HEK293T (cell line): ENCODE measurements at regions not wholly inside any gene's neighbourhood (a gene's known extent, or its start where the extent isn't known, plus 50 kb on each side); places are given as distances from the start of the nearest gene placed in this dataset.

ENCODE experiments used
- CTCF ChIA-PET: fragments of 350-600 bp; formaldehyde crosslinking; extraction: SDS; loops from one replicate; lab custom pipeline; 2021; ENCODE audit warnings: antibody characterized with exemption, inconsistent platforms; lab: Yijun Ruan, JAX
- POLR2A ChIA-PET: fragments of 350-600 bp; formaldehyde crosslinking; extraction: SDS; loops from one replicate; lab custom pipeline; 2020; ENCODE audit warnings: antibody characterized with exemption, inconsistent platforms; lab: Yijun Ruan, JAX
- DNase-seq: peaks from one replicate; pipeline ENCODE4 v3.0.0; 2012; ENCODE audit warnings: mixed read lengths; ENCODE audit errors: extremely low spot score
- ARNT ChIP-seq: fragments of 450-650 bp; IDR thresholded peaks from 2 replicates; pipeline ENCODE4 v1.6.1; 2017; ENCODE audit warnings: mild to moderate bottlenecking
- BHLHE40 ChIP-seq: fragments of 450-650 bp; IDR thresholded peaks from 2 replicates; pipeline ENCODE4 v1.6.1; 2016; ENCODE audit warnings: mild to moderate bottlenecking, moderate library complexity, borderline replicate concordance
- CTBP1 ChIP-seq: fragments of 450-650 bp; IDR thresholded peaks from 2 replicates; pipeline ENCODE4 v1.6.1; 2016; ENCODE audit warnings: borderline replicate concordance
- ELF4 ChIP-seq: fragments of 450-650 bp; IDR thresholded peaks from 2 replicates; pipeline ENCODE4 v1.6.1; 2017; ENCODE audit warnings: antibody characterized with exemption
- FOXA1 ChIP-seq: fragments of 450-650 bp; IDR thresholded peaks from 2 replicates; pipeline ENCODE4 v1.6.1; 2016; ENCODE audit warnings: mild to moderate bottlenecking
- FOXK2 ChIP-seq: fragments of 450-650 bp; IDR thresholded peaks from 2 replicates; pipeline ENCODE4 v1.6.1; 2016; ENCODE audit warnings: mild to moderate bottlenecking
- FOXM1 ChIP-seq: fragments of 450-650 bp; IDR thresholded peaks from 2 replicates; pipeline ENCODE4 v1.6.1; 2017; ENCODE audit warnings: mild to moderate bottlenecking, borderline replicate concordance
- HDGF ChIP-seq: fragments of 450-650 bp; IDR thresholded peaks from 2 replicates; pipeline ENCODE4 v1.6.1; 2017; ENCODE audit warnings: antibody characterized with exemption, borderline replicate concordance
- L3MBTL2 ChIP-seq: fragments of 450-650 bp; conservative IDR thresholded peaks from 2 replicates; pipeline ENCODE4 v1.6.1; 2016; ENCODE audit warnings: mild to moderate bottlenecking
- LEF1 ChIP-seq: fragments of 450-650 bp; IDR thresholded peaks from 2 replicates; pipeline ENCODE4 v1.6.1; 2017; ENCODE audit warnings: mild to moderate bottlenecking, borderline replicate concordance
- NFRKB ChIP-seq: fragments of 450-650 bp; IDR thresholded peaks from 2 replicates; pipeline ENCODE4 v1.6.1; 2016; ENCODE audit warnings: mild to moderate bottlenecking, moderate library complexity
- PKNOX1 ChIP-seq: fragments of 450-650 bp; IDR thresholded peaks from 2 replicates; pipeline ENCODE4 v1.6.1; 2016
- SP1 ChIP-seq: fragments of 450-650 bp; IDR thresholded peaks from 2 replicates; pipeline ENCODE4 v1.6.1; 2017
- SUZ12 ChIP-seq: fragments of 450-650 bp; IDR thresholded peaks from 2 replicates; pipeline ENCODE4 v1.6.1; 2016; ENCODE audit warnings: mild to moderate bottlenecking
- TARDBP ChIP-seq: fragments of 450-650 bp; IDR thresholded peaks from 2 replicates; pipeline ENCODE4 v1.6.1; 2016
- ZNF384 ChIP-seq: fragments of 450-650 bp; IDR thresholded peaks from 2 replicates; pipeline ENCODE4 v1.6.1; 2016

GRCh38 chr6:80674669-80675068 lies 568.2 kb downstream of the BCKDHB start:
- ChIA-PET POLR2A (no interaction called here), CTCF (no interaction called here)
- no peak for DNase-seq
- TF ChIP-seq NFRKB (no peak), TARDBP (no peak), SP1 (no peak), FOXA1 (no peak), SUZ12 (no peak), PKNOX1 (no peak), FOXM1 (no peak), BHLHE40 (no peak), ARNT (no peak), ELF4 (no peak), FOXK2 (no peak), L3MBTL2 (no peak), ZNF384 (no peak)

GRCh38 chr6:80673367-80673766 lies 566.9 kb downstream of the BCKDHB start:
- ChIA-PET CTCF (no interaction called here), POLR2A (no interaction called here)
- TF ChIP-seq TARDBP (no peak), BHLHE40 (no peak), PKNOX1 (no peak), ELF4 (no peak)
- DNase-seq = no peak

GRCh38 chr6:80667006-80667405 lies 560.5 kb downstream of the BCKDHB start:
- CTCF ChIA-PET = no interaction called here
- POLR2A ChIA-PET = no interaction called here
- no peak for TF ChIP-seq ELF4
- DNase-seq = no peak

GRCh38 chr6:80658926-80659325 lies 552.5 kb downstream of the BCKDHB start:
- ChIA-PET CTCF (interaction anchor here (0.6 kb wide), 1 partner anchor 1527 kb away, joined by 5 read pairs; no protein-coding TSS in a partner anchor), POLR2A (no interaction called here)
- TF ChIP-seq FOXM1 (no peak), CTBP1 (no peak), SP1 (no peak), PKNOX1 (no peak), BHLHE40 (no peak), ARNT (no peak), LEF1 (no peak), ELF4 (no peak), TARDBP (no peak), L3MBTL2 (no peak), NFRKB (no peak), FOXA1 (no peak), FOXK2 (no peak)
- no peak for DNase-seq

GRCh38 chr6:80647156-80647555 lies 540.7 kb downstream of the BCKDHB start:
- ChIA-PET CTCF (no interaction called here), POLR2A (no interaction called here)
- TF ChIP-seq TARDBP (no peak), ELF4 (no peak), NFRKB (no peak), FOXK2 (no peak), BHLHE40 (no peak), PKNOX1 (no peak), SP1 (no peak), ARNT (no peak), HDGF (no peak), LEF1 (no peak), CTBP1 (no peak), SUZ12 (no peak), FOXA1 (no peak), L3MBTL2 (no peak), FOXM1 (no peak), ZNF384 (no peak)
- no peak for DNase-seq

- no peak for TF ChIP-seq ZNF384
- TF ChIP-seq FOXM1 = no peak
- ChIA-PET CTCF (interaction anchor here (0.6 kb wide), 1 partner anchor 582 kb away, joined by 3 read pairs; no protein-coding TSS in a partner anchor), POLR2A (no interaction called here)
- DNase-seq = no peak
Observed at GRCh38 chr6:80643881-80644280, 537.4 kb downstream of the BCKDHB start.

- DNase-seq = no peak
- TF ChIP-seq LEF1 (no peak), ELF4 (no peak), PKNOX1 (no peak), ZNF384 (no peak), FOXK2 (no peak), TARDBP (no peak), FOXM1 (no peak), BHLHE40 (no peak)
- ChIA-PET CTCF (no interaction called here), POLR2A (no interaction called here)
Observed at GRCh38 chr6:80642452-80642851, 536.0 kb downstream of the BCKDHB start.
